IPS DF 4.7 (cell line): ENCODE measurements at regions not wholly inside any gene's neighbourhood (a gene's known extent, or its start where the extent isn't known, plus 50 kb on each side); places are given as distances from the start of the nearest gene placed in this dataset.
"Not testable (repeated sequence)": the region's sequence is repeated elsewhere in the genome, so short reads cannot be mapped to it uniquely, and the experiment has no call there.

Experiments used
- DNase-seq: peaks from one replicate; pipeline ENCODE4 v3.0.0-alpha.2; 2013; ENCODE audit warnings: low spot score; ENCODE audit errors: extremely low read depth

GRCh38 chr11:23236826-23237555 is 376.7 kb upstream of the CCDC179 start:
- DNase-seq: no peak

GRCh38 chr11:23252426-23252825 is 392.2 kb upstream of the CCDC179 start:
- DNase-seq: no peak

GRCh38 chr11:23257088-23257487 is 396.8 kb upstream of the CCDC179 start:
- DNase-seq: no peak

DNA sequence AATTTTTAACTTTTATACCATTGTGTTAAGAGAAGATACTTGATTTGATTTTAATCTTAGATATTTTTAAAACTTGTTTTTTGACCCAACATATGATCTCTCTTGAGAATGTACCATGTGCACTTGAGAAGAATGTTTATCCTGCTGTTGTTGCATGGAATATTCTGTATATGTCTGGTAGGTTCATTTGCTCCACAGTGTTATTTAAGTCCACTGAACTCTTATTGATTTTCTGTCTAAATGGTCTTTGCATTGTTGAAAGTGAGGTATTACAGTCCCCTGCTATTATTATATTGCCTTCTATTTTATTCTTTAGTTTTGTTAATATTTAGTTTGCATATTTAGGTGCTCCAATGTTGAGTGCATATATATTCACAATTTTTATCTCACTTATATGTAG is 397.3 kb upstream of the CCDC179 start:
- DNase-seq: no peak

DNA sequence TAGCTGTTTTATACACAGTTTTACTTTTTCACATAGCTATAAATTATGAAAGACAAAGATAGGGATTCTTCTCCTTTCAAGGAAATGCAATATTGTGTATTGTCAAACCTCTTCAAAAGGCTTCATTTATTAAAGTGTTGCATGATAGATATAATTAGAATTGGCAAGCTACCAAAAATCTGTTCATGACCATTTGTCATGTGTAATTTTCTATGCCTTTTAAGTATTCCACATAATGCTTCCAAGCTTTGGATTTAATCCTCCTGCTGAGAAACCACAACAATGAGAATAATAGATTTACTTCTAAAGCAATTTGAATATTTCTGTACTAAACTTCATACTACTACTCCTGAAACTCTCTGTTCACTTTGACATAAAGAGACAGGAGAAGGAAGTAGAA is 403.2 kb upstream of the CCDC179 start:
- DNase-seq: no peak

GRCh38 chr11:23272095-23272494 is 411.8 kb upstream of the CCDC179 start:
- no peak for DNase-seq

DNA sequence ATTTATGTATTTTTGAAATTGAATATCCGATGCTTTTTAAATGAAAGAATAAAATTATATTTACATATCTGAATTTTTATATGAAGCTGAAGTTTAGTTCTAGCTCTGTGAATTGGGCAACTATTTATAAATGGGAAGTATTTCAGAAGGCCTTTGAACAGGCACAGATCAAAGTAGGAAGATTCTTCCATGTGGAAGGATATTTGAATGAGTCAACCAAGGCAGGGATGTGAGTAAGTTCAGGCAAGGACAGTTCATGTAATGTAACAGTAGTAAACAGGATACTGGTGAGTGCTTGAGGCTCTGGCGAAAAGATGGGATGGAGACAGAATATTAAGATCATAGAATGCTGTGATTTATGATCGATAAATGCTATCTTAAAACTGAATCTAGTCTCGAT is 417.8 kb upstream of the CCDC179 start:
- DNase-seq: no peak

GRCh38 chr11:23280088-23280487 is 419.8 kb upstream of the CCDC179 start:
- no peak for DNase-seq

DNA sequence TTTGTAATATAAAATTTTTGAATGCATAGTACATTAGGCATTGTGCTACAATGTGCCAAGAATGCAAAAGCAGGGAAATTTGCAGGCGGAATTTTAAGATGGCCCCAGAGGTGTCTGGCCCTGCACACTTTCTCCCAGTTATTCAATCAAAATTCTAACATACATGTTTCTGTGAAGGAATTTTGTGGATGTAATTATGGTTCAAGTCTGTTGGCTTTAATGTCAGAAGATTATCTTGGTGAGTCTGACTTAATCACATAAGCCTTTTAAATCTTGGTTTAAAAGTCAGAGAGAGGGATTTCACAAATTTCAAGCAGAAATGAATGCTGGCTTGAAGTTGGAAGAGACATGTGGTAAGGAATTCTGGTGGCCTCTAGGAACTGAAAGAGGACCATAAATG is 423.4 kb upstream of the CCDC179 start:
- DNase-seq: no peak

DNA sequence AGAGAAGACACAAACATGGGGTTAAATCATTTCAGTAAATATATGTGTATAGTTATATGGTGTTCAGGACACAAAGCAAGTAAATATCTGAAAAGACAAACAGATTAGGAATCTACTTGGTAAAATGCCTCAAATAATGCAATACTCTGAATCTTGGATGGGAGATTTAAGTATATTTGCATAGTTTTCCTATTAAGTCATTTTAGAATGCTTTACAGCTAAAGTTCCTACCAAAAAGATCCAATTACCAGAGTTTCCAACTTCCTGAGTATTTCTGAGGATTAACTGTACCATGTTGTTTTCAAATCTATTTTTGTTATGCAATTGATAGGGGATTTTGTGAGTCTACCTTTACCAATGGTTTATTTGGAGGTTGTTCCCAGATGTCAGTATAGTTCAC is 424.4 kb upstream of the CCDC179 start:
- no peak for DNase-seq

- DNase-seq: no peak
Measured at GRCh38 chr11:23288003-23288783, 427.9 kb upstream of the CCDC179 start.

DNA sequence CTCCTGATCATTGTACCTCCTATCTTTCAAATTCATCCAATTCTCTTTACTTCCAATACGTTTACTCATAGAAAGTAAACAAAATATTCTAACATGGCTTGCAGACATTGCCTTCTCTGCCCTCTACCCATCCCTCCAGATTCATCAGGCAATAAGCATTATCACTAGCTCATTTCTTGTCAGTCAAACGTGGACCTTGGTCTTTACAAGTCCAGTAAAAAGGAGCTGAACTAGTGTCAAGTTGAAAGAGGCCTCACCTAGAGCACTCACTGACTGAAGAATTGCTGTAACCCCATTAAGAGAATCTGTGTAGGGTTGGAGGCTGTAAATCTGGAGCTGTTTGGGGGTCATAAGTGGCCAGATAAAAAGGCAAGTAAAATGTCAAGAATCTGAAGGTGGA is 435.0 kb upstream of the CCDC179 start:
- no peak for DNase-seq

GRCh38 chr11:23308041-23308440 is 447.8 kb upstream of the CCDC179 start:
- no peak for DNase-seq

GRCh38 chr11:23310276-23310675 is 450.0 kb upstream of the CCDC179 start:
- no peak for DNase-seq

- no peak for DNase-seq
Measured at GRCh38 chr11:23311986-23312940, 452.0 kb upstream of the CCDC179 start.

DNA sequence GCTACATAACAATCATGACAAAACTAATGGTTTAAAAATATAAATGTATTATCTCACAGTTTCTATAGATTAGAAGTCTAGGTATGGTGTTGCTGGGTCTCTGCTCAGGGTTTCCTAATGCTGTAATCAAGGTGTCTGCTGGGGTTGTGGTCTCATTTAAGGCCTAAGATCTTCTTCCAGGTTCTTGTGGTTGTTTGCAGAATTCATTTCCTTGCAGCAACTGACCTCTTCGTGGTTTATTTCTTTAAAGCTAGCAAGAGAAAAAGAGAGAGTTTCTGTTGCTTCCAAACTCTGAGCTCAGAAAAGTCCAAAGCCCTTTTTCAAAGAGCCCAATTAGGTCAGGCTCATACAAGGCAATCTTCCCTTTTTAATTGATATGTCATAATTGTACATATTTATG is 452.7 kb upstream of the CCDC179 start:
- no peak for DNase-seq

DNA sequence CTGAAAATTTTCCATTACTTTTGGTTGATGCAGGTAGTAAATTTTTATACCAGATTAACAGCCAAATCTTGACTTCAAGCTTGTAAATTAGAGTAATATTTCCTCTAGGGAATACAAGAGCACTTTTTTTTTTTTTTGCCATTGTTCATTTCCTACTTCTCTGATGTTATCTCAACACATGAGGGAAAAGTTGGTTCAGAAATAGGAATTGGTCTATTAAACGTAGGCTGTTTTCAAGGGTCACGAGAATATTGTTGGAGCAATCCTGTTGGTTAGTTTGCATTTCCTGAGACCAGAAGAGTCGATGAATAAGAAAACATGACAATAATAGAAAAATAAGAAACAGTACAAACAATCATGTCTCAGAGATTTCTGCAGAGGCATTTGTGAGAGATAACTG is 453.9 kb upstream of the CCDC179 start:
- DNase-seq: no peak

- no peak for DNase-seq
Measured at GRCh38 chr11:23315286-23315685, 455.0 kb upstream of the CCDC179 start.

DNA sequence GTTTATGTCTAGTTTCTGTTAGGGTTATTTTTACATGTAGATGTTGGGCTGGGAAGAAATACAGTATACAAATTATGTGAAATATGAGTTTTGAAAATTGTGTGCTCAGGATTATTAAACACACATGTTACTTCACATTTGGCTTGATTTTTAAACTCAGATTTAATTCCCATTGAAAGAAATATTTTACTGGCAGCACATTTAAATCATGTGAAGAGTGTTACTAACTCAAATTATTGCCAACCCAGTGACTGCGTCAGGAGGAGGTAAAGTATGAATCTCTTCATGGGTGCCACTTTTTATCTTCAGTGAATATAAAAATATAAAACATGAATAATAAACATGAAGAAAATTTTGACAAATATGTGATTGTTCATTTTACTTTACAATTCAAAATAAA is 457.5 kb upstream of the CCDC179 start:
- DNase-seq: no peak

GRCh38 chr11:23318670-23319069 is 458.4 kb upstream of the CCDC179 start:
- DNase-seq: no peak

- DNase-seq: no peak
Measured at GRCh38 chr11:23320131-23320530, 459.9 kb upstream of the CCDC179 start.

GRCh38 chr11:23335586-23335985 is 475.3 kb upstream of the CCDC179 start:
- DNase-seq: not testable (repeated sequence)
